Vagina (tissue), 2 donors: ENCODE measurements at regions not wholly inside any gene's neighbourhood (a gene's known extent, or its start where the extent isn't known, plus 50 kb on each side); places are given as distances from the start of the nearest gene placed in this dataset.

Experiments
- DNase-seq, 2 donors: peaks; one replicate each; pipeline ENCODE4 v3.0.0-alpha.2; 2017; ENCODE audit errors: extremely low spot score in 2 of 2
- H3K27ac ChIP-seq: fragments of 200-600 bp; sonication (generic); one replicate; pipeline ENCODE4 v1.5.1; 2019
- H3K27me3 ChIP-seq: fragments of 200-600 bp; sonication (generic); one replicate; pipeline ENCODE4 v1.5.1; 2019
- H3K36me3 ChIP-seq, 2 donors: fragments of 200-600 bp; sonication (generic); one replicate each; pipeline ENCODE4 v1.5.1; 2017 to 2019
- H3K4me1 ChIP-seq: fragments of 200-600 bp; sonication (generic); one replicate; pipeline ENCODE4 v1.5.1; 2019
- H3K4me3 ChIP-seq, 2 donors: fragments of 200-600 bp; sonication (generic); 1 replicate in 1 of 2; 2 replicates in 1 of 2; pipeline ENCODE4 v1.5.1; 2016 to 2019
- H3K9me3 ChIP-seq: fragments of 200-600 bp; sonication (generic); one replicate; pipeline ENCODE4 v1.5.1; 2019
- POLR2A ChIP-seq, 2 donors: fragments of 450-650 bp; IDR thresholded peaks; one replicate each; pipeline ENCODE4 v1.6.1; 2017; ENCODE audit warnings: antibody characterized with exemption in 2 of 2, mild to moderate bottlenecking in 2 of 2, moderate library complexity in 2 of 2
- POLR2AphosphoS5 ChIP-seq, 2 donors: sonication (generic); formaldehyde crosslinking; IDR thresholded peaks; one replicate each; pipeline ENCODE4 v1.9.0; 2017; ENCODE audit warnings: antibody characterized with exemption in 2 of 2, mild to moderate bottlenecking in 2 of 2, low read depth in 1 of 2; ENCODE audit not compliant: insufficient read depth in 1 of 2
- intact Hi-C: fragments of 100-400 bp; cut with DNase I; formaldehyde crosslinking; loops from one replicate; pipeline ENCODE4 v1.15.1; 2023
- TF ChIP-seq, protein P1 (sequence below), 3 experiments: fragments of 450-650 bp in 2 of 3; fragments of 200-600 bp in 1 of 3; sonication (generic) in 1 of 3; IDR thresholded peaks; one replicate each; pipeline ENCODE4 v1.5.1; 2017 to 2019; ENCODE audit warnings: antibody characterized with exemption in 3 of 3, mild to moderate bottlenecking in 2 of 3, moderate library complexity in 2 of 3

DNA sequence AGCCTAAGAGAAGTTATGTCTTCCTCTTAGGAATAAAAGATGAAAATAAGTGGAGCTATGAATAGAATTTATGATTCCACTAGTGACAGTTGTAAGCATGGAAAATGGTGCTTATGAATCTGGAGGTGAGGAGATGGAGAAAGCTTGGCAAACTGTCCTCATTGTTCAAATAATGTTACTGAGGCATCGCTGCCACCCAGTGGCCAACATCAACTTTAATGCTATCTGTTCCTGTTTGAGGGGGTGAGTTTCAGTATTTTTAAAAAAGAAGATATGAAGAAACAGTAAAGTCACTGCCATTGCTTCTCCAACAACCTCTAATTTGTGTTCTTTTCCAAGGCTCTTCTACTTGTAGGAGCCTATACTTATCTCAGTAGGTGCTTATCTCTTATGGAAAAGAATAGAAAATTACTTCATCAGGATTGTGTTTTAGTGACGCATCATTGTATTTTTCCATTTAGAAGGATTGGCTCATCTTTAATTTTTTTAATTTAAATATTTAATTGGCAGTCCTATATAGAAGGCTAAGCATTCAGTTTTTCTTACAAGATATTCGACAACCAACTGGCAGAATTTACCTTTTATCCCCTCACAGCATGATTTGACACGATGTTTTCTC is 260.4 kb upstream of the P2RY1 start:
- intact Hi-C loops, result loop anchor here (10.0 kb wide), 1 partner anchor 100 kb away; no protein-coding TSS in a partner anchor
- H3K27me3 ChIP-seq, result no peaks in the 10 kb centered on the region
- no peaks in the 10 kb centered on the region for H3K36me3 ChIP-seq
- no peak overlapping the region for H3K4me3 ChIP-seq
- no peak for DNase-seq
- H3K27ac ChIP-seq, result no peak overlapping the region
- no peaks in the 10 kb centered on the region for H3K9me3 ChIP-seq
- TF ChIP-seq, protein P1, sequence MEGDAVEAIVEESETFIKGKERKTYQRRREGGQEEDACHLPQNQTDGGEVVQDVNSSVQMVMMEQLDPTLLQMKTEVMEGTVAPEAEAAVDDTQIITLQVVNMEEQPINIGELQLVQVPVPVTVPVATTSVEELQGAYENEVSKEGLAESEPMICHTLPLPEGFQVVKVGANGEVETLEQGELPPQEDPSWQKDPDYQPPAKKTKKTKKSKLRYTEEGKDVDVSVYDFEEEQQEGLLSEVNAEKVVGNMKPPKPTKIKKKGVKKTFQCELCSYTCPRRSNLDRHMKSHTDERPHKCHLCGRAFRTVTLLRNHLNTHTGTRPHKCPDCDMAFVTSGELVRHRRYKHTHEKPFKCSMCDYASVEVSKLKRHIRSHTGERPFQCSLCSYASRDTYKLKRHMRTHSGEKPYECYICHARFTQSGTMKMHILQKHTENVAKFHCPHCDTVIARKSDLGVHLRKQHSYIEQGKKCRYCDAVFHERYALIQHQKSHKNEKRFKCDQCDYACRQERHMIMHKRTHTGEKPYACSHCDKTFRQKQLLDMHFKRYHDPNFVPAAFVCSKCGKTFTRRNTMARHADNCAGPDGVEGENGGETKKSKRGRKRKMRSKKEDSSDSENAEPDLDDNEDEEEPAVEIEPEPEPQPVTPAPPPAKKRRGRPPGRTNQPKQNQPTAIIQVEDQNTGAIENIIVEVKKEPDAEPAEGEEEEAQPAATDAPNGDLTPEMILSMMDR (IDR thresholded peaks at IDR 0.05), result peak in 2 of 3 experiments; percentile 42 to 59
- peak in 1 of 2 donors; percentile 12 for TF ChIP-seq POLR2AphosphoS5 (IDR thresholded peaks at IDR 0.05; ENCODE audit: insufficient read depth in 1 of 2, low read depth in 1 of 2)
- no peak for TF ChIP-seq POLR2A (IDR thresholded peaks at IDR 0.05)
- H3K4me1 ChIP-seq, result no peaks in the 10 kb centered on the region

DNA sequence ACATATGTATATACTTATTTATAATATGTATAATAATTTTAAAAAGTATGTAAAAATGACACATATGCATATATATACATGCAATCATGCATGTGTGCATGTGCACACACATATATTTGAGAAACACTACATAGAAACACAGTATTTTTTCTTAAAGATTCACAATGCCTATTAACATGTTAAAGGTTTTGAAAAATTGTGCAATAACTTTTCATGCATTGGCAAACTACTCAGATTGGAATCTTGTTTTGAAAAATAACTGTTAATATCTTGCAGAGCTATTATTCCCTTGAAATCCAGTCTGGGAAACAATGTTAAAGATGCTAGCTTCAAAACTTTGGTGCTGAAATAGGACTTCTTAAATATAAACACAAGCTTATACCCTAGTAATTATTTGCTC is 256.2 kb upstream of the P2RY1 start:
- Histone ChIP-seq H3K9me3 (no peaks in the 10 kb centered on the region), H3K36me3 (no peaks in the 10 kb centered on the region), H3K4me1 (no peaks in the 10 kb centered on the region), H3K4me3 (no peak overlapping the region), H3K27me3 (no peaks in the 10 kb centered on the region), H3K27ac (no peak overlapping the region)
- no peak for DNase-seq
- intact Hi-C loops, result loop anchor here (10.0 kb wide), 1 partner anchor 104 kb away; no protein-coding TSS in a partner anchor
- TF ChIP-seq POLR2AphosphoS5 (IDR thresholded peaks at IDR 0.05; ENCODE audit: insufficient read depth in 1 of 2, low read depth in 1 of 2) (no peak), POLR2A (IDR thresholded peaks at IDR 0.05) (no peak)
- TF ChIP-seq, protein P1 (IDR thresholded peaks at IDR 0.05), result no peak

DNA sequence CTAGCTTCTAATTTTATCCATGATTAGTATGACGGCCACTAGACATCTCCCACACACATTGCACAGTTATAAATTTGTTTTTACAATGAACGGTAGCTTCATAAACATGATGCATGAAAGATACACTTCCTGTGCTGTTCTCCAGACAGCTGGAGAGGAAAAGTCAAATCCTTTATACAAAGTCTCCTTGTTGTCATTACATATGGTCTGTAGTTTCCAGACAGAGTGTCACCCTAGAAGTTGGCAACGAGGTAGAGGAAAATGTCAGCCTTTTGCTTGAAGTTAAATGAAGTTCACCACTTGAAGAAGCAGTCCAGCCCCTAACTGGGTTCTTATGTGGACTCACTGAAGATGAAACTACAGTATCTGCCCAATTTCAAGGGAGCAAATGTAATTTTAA is 253.0 kb upstream of the P2RY1 start:
- TF ChIP-seq POLR2AphosphoS5 (IDR thresholded peaks at IDR 0.05; ENCODE audit: insufficient read depth in 1 of 2, low read depth in 1 of 2) (no peak), POLR2A (IDR thresholded peaks at IDR 0.05) (no peak)
- TF ChIP-seq, protein P1 (IDR thresholded peaks at IDR 0.05), result no peak
- DNase-seq, result no peak
- no peak overlapping the region for H3K4me3 ChIP-seq
- H3K27ac ChIP-seq, result no peak overlapping the region
- H3K9me3 ChIP-seq, result no peaks in the 10 kb centered on the region
- no peaks in the 10 kb centered on the region for H3K36me3 ChIP-seq
- H3K4me1 ChIP-seq, result no peaks in the 10 kb centered on the region
- no peaks in the 10 kb centered on the region for H3K27me3 ChIP-seq
- intact Hi-C loops, result no loop called here

DNA sequence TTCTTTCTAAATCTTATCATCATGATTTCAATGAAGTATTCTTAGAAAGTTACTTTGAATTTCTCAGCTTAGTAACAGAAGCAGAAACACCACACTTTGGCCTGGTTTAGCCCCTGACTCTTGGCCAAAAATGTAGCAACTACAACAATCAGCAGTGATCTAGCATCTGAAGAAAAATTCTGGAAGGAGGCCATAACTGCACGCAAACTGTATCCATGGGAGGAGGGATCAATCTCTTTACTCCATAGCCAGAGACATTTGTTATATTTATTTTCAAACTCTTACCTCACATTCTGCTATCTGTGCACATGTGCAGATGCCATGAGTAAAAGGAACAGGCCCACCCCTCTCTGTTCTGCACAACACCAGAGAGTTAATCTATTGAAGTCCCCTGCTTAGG is 251.0 kb upstream of the P2RY1 start:
- H3K4me3 ChIP-seq, result no peak overlapping the region
- no peaks in the 10 kb centered on the region for H3K36me3 ChIP-seq
- H3K4me1 ChIP-seq, result no peaks in the 10 kb centered on the region
- intact Hi-C loops, result no loop called here
- no peaks in the 10 kb centered on the region for H3K9me3 ChIP-seq
- H3K27me3 ChIP-seq, result no peaks in the 10 kb centered on the region
- DNase-seq, result no peak
- TF ChIP-seq POLR2AphosphoS5 (IDR thresholded peaks at IDR 0.05; ENCODE audit: insufficient read depth in 1 of 2, low read depth in 1 of 2) (no peak), POLR2A (IDR thresholded peaks at IDR 0.05) (no peak)
- TF ChIP-seq, protein P1 (IDR thresholded peaks at IDR 0.05), result no peak
- no peak overlapping the region for H3K27ac ChIP-seq

DNA sequence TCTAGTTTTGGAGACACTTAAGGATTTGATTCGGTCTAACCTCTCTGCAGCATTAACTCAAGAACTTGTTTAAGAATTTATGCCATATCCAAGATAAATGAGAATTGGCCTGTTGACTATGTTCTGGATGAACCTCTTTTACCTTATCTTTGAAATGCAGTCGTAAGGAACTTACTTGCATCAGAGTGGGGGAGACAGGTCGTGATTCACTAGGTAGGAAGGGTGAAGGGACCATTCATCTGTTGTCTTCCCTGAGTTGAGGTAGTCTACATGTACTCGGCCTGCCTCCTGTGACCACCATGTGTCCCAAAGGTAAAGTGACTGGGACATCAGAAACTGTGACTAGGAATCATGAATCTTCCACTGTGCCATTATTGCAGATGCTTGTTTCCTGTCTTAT is 248.0 kb upstream of the P2RY1 start:
- TF ChIP-seq, protein P1 (IDR thresholded peaks at IDR 0.05), result no peak
- TF ChIP-seq POLR2AphosphoS5 (IDR thresholded peaks at IDR 0.05; ENCODE audit: insufficient read depth in 1 of 2, low read depth in 1 of 2) (no peak), POLR2A (IDR thresholded peaks at IDR 0.05) (no peak)
- no peak overlapping the region for H3K4me3 ChIP-seq
- H3K4me1 ChIP-seq, result no peaks in the 10 kb centered on the region
- no peak for DNase-seq
- H3K9me3 ChIP-seq, result no peaks in the 10 kb centered on the region
- no peak overlapping the region for H3K27ac ChIP-seq
- H3K36me3 ChIP-seq, result no peaks in the 10 kb centered on the region
- H3K27me3 ChIP-seq, result no peaks in the 10 kb centered on the region
- intact Hi-C loops, result no loop called here
